HUES48 (cell line): ENCODE measurements at regions not wholly inside any gene's neighbourhood (a gene's known extent, or its start where the extent isn't known, plus 50 kb on each side); places are given as distances from the start of the nearest gene placed in this dataset.
"Not testable (repeated sequence)": the region's sequence is repeated elsewhere in the genome, so short reads cannot be mapped to it uniquely, and the experiment has no call there.

Source experiments
- H3K27ac ChIP-seq: one replicate; pipeline ENCODE4 v1.7.0; 2013; ENCODE audit warnings: low read depth, low read length, inconsistent platforms
- H3K27me3 ChIP-seq: 2 replicates; pipeline ENCODE4 v1.6.1; 2013; ENCODE audit warnings: mild to moderate bottlenecking, low read length; ENCODE audit not compliant: control insufficient read depth, insufficient read depth
- H3K36me3 ChIP-seq: 2 replicates; pipeline ENCODE4 v1.6.1; 2013; ENCODE audit warnings: low read length; ENCODE audit not compliant: control insufficient read depth, insufficient read depth
- H3K4me1 ChIP-seq: 2 replicates; pipeline ENCODE4 v1.6.1; 2013; ENCODE audit warnings: mild to moderate bottlenecking, low read length; ENCODE audit not compliant: control insufficient read depth, insufficient read depth
- H3K4me3 ChIP-seq: 2 replicates; pipeline ENCODE4 v1.5.1; 2013; ENCODE audit warnings: mild to moderate bottlenecking, low read depth, low read length
- H3K9ac ChIP-seq: 2 replicates; pipeline ENCODE4 v1.6.1; 2013; ENCODE audit warnings: mild to moderate bottlenecking, low read depth, low read length, moderate library complexity
- H3K9me3 ChIP-seq: 2 replicates; pipeline ENCODE4 v1.6.1; 2013; ENCODE audit warnings: low read length; ENCODE audit not compliant: control insufficient read depth, insufficient read depth

- no peaks in the 10 kb centered on the region for H3K36me3 ChIP-seq
Observed at GRCh38 chr2:160810406-160810805, 316.8 kb upstream of the RBMS1 start.

GRCh38 chr2:160812830-160813505, 319.4 kb upstream of the RBMS1 start:
- Histone ChIP-seq H3K4me1 (no peaks in the 10 kb centered on the region), H3K36me3 (no peaks in the 10 kb centered on the region), H3K4me3 (no peak overlapping the region), H3K27me3 (no peaks in the 10 kb centered on the region), H3K9me3 (no peaks in the 10 kb centered on the region), H3K9ac (no peak overlapping the region), H3K27ac (no peak overlapping the region)

More at GRCh38 chr2:160810406-160810805, 316.8 kb upstream of the RBMS1 start:
- H3K27ac ChIP-seq = no peak overlapping the region
- peaks cover 8% of the 10 kb centered on the region for H3K9me3 ChIP-seq
- H3K9ac ChIP-seq = no peak overlapping the region
- H3K27me3 ChIP-seq = no peaks in the 10 kb centered on the region
- no peak overlapping the region for H3K4me3 ChIP-seq
- no peaks in the 10 kb centered on the region for H3K4me1 ChIP-seq

DNA sequence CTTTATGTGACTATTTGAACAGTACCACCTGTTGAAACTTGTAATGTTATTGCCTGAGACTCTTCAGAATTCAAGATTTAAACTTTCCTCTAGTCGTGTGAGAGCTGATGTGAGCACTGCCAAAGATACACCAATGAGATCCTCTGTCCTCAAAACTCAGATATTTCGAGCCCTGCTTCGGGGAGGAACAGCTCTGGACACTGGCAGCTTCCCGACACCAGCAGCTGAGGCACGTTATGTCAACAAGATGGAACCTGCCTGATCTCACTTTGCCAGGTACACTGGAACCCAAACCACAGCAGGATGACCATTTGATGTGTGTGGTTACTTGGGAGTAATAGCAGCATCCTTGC, 319.9 kb upstream of the RBMS1 start:
- Histone ChIP-seq H3K27me3 (no peaks in the 10 kb centered on the region), H3K9ac (no peak overlapping the region), H3K27ac (no peak overlapping the region), H3K36me3 (no peaks in the 10 kb centered on the region), H3K9me3 (no peaks in the 10 kb centered on the region), H3K4me3 (no peak overlapping the region), H3K4me1 (no peaks in the 10 kb centered on the region)

- no peak overlapping the region for H3K27ac ChIP-seq
Observed at GRCh38 chr2:160816916-160817499, 323.4 kb upstream of the RBMS1 start.

GRCh38 chr2:160820691-160821090, 327.1 kb upstream of the RBMS1 start:
- Histone ChIP-seq H3K9ac (no peak overlapping the region), H3K36me3 (no peaks in the 10 kb centered on the region), H3K27me3 (no peaks in the 10 kb centered on the region), H3K9me3 (no peaks in the 10 kb centered on the region; the same call in 1 of the 2 replicates), H3K4me3 (no peak overlapping the region), H3K27ac (no peak overlapping the region), H3K4me1 (no peaks in the 10 kb centered on the region)

More at GRCh38 chr2:160816916-160817499, 323.4 kb upstream of the RBMS1 start:
- H3K4me1 ChIP-seq = no peaks in the 10 kb centered on the region
- H3K27me3 ChIP-seq = no peaks in the 10 kb centered on the region
- no peaks in the 10 kb centered on the region for H3K36me3 ChIP-seq
- H3K9ac ChIP-seq = no peak overlapping the region
- no peak overlapping the region for H3K4me3 ChIP-seq
- H3K9me3 ChIP-seq = no peaks in the 10 kb centered on the region

GRCh38 chr2:160822006-160822405, 328.4 kb upstream of the RBMS1 start:
- H3K27ac ChIP-seq = no peak overlapping the region
- H3K4me1 ChIP-seq = no peaks in the 10 kb centered on the region
- H3K27me3 ChIP-seq = no peaks in the 10 kb centered on the region
- no peak overlapping the region for H3K9ac ChIP-seq
- no peak overlapping the region for H3K4me3 ChIP-seq
- no peaks in the 10 kb centered on the region for H3K36me3 ChIP-seq
- H3K9me3 ChIP-seq = no peaks in the 10 kb centered on the region; the same call in 1 of the 2 replicates

DNA sequence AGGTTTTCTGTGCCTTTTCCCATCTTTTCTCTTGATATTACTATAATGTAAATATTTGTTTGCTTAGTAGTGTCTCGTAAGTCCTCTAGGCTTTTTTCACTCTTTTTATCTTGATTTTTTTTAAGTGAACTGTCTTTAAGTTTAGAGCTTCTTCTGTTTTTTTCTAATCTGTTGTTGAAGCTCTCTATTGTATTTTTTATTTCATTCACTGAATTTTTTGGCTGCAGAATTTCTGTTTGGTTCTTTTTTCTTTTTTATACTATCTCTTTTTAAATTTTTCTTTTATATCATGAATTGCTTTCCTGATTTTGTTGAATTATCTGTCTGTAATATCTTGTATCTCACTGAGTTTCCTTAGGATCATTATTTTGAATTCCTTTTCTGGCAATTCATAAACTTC, 331.8 kb upstream of the RBMS1 start:
- no peak overlapping the region for H3K9ac ChIP-seq
- no peak overlapping the region for H3K4me3 ChIP-seq
- no peaks in the 10 kb centered on the region for H3K27me3 ChIP-seq
- no peaks in the 10 kb centered on the region for H3K36me3 ChIP-seq
- H3K27ac ChIP-seq = no peak overlapping the region
- peaks cover 10% of the 10 kb centered on the region; the same call in 1 of the 2 replicates for H3K9me3 ChIP-seq
- H3K4me1 ChIP-seq = no peaks in the 10 kb centered on the region

GRCh38 chr2:160826496-160826895, 332.9 kb upstream of the RBMS1 start:
- Histone ChIP-seq H3K4me1 (no peaks in the 10 kb centered on the region), H3K36me3 (no peaks in the 10 kb centered on the region)

GRCh38 chr2:160828076-160828475, 332.2 kb upstream of the TANK start:
- Histone ChIP-seq H3K27ac (no peak overlapping the region), H3K9me3 (peaks cover 10% of the 10 kb centered on the region; the same call in 1 of the 2 replicates), H3K27me3 (no peaks in the 10 kb centered on the region)

More at GRCh38 chr2:160826496-160826895, 332.9 kb upstream of the RBMS1 start:
- H3K27ac ChIP-seq = no peak overlapping the region
- H3K9ac ChIP-seq = no peak overlapping the region
- H3K4me3 ChIP-seq = no peak overlapping the region
- no peaks in the 10 kb centered on the region for H3K27me3 ChIP-seq
- H3K9me3 ChIP-seq = peaks cover 10% of the 10 kb centered on the region; the same call in 1 of the 2 replicates

DNA sequence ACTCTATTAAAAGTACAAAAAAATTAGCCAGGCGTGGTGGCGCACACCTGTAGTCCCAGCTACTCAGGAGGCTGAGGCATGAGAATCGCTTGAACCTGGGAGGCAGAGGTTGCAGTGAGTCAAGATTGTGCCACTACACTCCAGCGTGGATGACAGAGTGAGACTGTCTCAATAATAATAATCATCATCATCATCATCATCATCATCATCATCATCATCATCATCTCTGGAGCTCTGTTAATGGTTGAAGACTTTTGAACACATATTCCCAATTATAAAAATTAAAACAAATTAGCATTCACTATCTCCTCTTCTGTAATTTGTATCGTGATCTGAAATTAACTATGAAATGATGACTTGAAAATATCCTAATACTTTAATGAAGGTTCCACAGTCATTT, 327.8 kb upstream of the TANK start:
- H3K9ac ChIP-seq, H3K27ac ChIP-seq, H3K27me3 ChIP-seq, H3K4me3 ChIP-seq, H3K4me1 ChIP-seq, H3K36me3 ChIP-seq, H3K9me3 ChIP-seq: not testable (repeated sequence)

More at GRCh38 chr2:160828076-160828475, 332.2 kb upstream of the TANK start:
- no peaks in the 10 kb centered on the region for H3K36me3 ChIP-seq
- H3K4me1 ChIP-seq = no peaks in the 10 kb centered on the region
- no peak overlapping the region for H3K9ac ChIP-seq
- H3K4me3 ChIP-seq = no peak overlapping the region

DNA sequence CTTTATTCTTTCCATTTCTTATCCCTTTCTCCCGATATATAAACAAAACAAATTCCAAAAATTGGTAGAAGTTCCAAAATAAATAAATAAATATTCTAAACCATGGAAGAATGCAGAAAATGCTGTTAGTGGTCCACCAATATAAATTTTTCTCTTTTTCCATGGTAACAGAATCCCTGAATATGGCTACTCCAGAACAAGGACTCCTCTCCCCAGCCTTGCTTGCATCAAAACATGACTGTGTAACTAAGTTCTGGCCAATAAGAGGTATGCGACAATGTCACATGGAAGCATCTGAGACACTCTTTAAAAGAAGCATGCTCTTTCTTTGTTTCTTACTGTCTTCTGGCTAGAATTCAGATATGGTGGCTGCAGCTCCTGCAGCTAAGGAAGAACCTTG, 325.1 kb upstream of the TANK start:
- Histone ChIP-seq H3K27me3 (no peaks in the 10 kb centered on the region), H3K9ac (no peak overlapping the region), H3K36me3 (no peaks in the 10 kb centered on the region), H3K27ac (no peak overlapping the region), H3K4me3 (no peak overlapping the region), H3K9me3 (0 out of 2 replicates have a peak, but pooled peaks cover under 1% of the 10 kb centered on the region), H3K4me1 (no peaks in the 10 kb centered on the region)
